SU-DHL-6 (cell line): ENCODE measurements at regions not wholly inside any gene's neighbourhood (a gene's known extent, or its start where the extent isn't known, plus 50 kb on each side); places are given as distances from the start of the nearest gene placed in this dataset.
"Not testable (repeated sequence)": the region's sequence is repeated elsewhere in the genome, so short reads cannot be mapped to it uniquely, and the experiment has no call there.

Experiments
- CTCF ChIP-seq: fragments of 200-600 bp; sonication (generic); IDR thresholded peaks from one replicate; pipeline ENCODE4 v1.5.1; 2017; ENCODE audit warnings: antibody characterized with exemption, mild to moderate bottlenecking, low read length, moderate library complexity; ENCODE audit not compliant: insufficient read depth, poor library complexity, severe bottlenecking
- EZH2phosphoT487 ChIP-seq: fragments of 200-600 bp; sonication (generic), shearing (Covaris generic); conservative IDR thresholded peaks from 2 replicates; pipeline ENCODE4 v1.6.1; 2018; ENCODE audit warnings: mild to moderate bottlenecking, antibody characterized with exemption, low read length, moderate library complexity, mixed read lengths

- TF ChIP-seq CTCF, EZH2phosphoT487: not testable (repeated sequence)
Observed at GRCh38 chr16:21536740-21537139, 62.6 kb upstream of the METTL9 start.
